T-helper 22 cell (primary cell): ENCODE measurements at regions not wholly inside any gene's neighbourhood (a gene's known extent, or its start where the extent isn't known, plus 50 kb on each side); places are given as distances from the start of the nearest gene placed in this dataset.
"Not testable (repeated sequence)": the region's sequence is repeated elsewhere in the genome, so short reads cannot be mapped to it uniquely, and the experiment has no call there.

Source experiments
- DNase-seq: peaks from one replicate; pipeline ENCODE4 v3.0.0-alpha.2; 2020; ENCODE audit warnings: low read depth

- DNase-seq: no peak
Observed at GRCh38 chr6:157727629-157728182, 95.3 kb upstream of the SNX9 start.

GRCh38 chr6:157728183-157728881 lies 94.7 kb upstream of the SNX9 start:
- DNase-seq: no peak

GRCh38 chr6:157731221-157731620 lies 91.8 kb upstream of the SNX9 start:
- DNase-seq: no peak

GRCh38 chr6:157732007-157732406 lies 91.0 kb upstream of the SNX9 start:
- no peak for DNase-seq

- DNase-seq: no peak
Observed at GRCh38 chr6:157732416-157733161, 90.5 kb upstream of the SNX9 start.

GRCh38 chr6:157736555-157736954 lies 86.5 kb upstream of the SNX9 start:
- not testable (repeated sequence) for DNase-seq

- no peak for DNase-seq
Observed at GRCh38 chr6:157741321-157741947, 81.6 kb upstream of the SNX9 start.

- no peak for DNase-seq
Observed at GRCh38 chr6:157741948-157742556, 81.0 kb upstream of the SNX9 start.

GRCh38 chr6:157744102-157744601 lies 78.9 kb upstream of the SNX9 start:
- no peak for DNase-seq

GRCh38 chr6:157746897-157747296 lies 76.1 kb upstream of the SNX9 start:
- DNase-seq: no peak

- DNase-seq: no peak
Observed at GRCh38 chr6:157747370-157747769, 75.7 kb upstream of the SNX9 start.

GRCh38 chr6:157748839-157749571 lies 74.0 kb upstream of the SNX9 start:
- DNase-seq: no peak

GRCh38 chr6:157750973-157751372 lies 72.1 kb upstream of the SNX9 start:
- DNase-seq: not testable (repeated sequence)

GRCh38 chr6:157751547-157752200 lies 71.4 kb upstream of the SNX9 start:
- no peak for DNase-seq

GRCh38 chr6:157752879-157753278 lies 70.2 kb upstream of the SNX9 start:
- not testable (repeated sequence) for DNase-seq

GRCh38 chr6:157753291-157753690 lies 69.8 kb upstream of the SNX9 start:
- DNase-seq: no peak

- DNase-seq: not testable (repeated sequence)
Observed at GRCh38 chr6:157753801-157754200, 69.2 kb upstream of the SNX9 start.

GRCh38 chr6:157754351-157754750 lies 68.7 kb upstream of the SNX9 start:
- DNase-seq: no peak

- no peak for DNase-seq
Observed at GRCh38 chr6:157755032-157755745, 67.9 kb upstream of the SNX9 start.

- peak; percentile 14 for DNase-seq
Observed at GRCh38 chr6:157755746-157756411, 67.2 kb upstream of the SNX9 start.
